Smooth muscle cell (in vitro differentiated cells): ENCODE measurements at regions not wholly inside any gene's neighbourhood (a gene's known extent, or its start where the extent isn't known, plus 50 kb on each side); places are given as distances from the start of the nearest gene placed in this dataset.

Experiments
- DNase-seq: peaks from one replicate; lab custom pipeline; 2025; ENCODE audit not compliant: unreplicated experiment; lab: John Stamatoyannopoulos, UW
- H2AFZ ChIP-seq: fragments of 200-600 bp; sonication (generic); 2 replicates; pipeline ENCODE4 v1.6.0; 2016; ENCODE audit warnings: antibody characterized with exemption, low read depth, mild to moderate bottlenecking
- H3F3A ChIP-seq: fragments of 200-600 bp; sonication (generic); 2 replicates; pipeline ENCODE4 v1.6.0; 2017; ENCODE audit warnings: antibody characterized with exemption, low read depth
- H3K27ac ChIP-seq: fragments of 200-600 bp; sonication (generic); 2 replicates; pipeline ENCODE4 v1.5.1; 2016; ENCODE audit warnings: low read depth, mild to moderate bottlenecking
- H3K27me3 ChIP-seq: fragments of 200-600 bp; sonication (generic); 2 replicates; pipeline ENCODE4 v1.6.1; 2016; ENCODE audit warnings: low read depth, mild to moderate bottlenecking
- H3K36me3 ChIP-seq: fragments of 200-600 bp; sonication (generic); 2 replicates; pipeline ENCODE4 v1.5.1; 2016; ENCODE audit warnings: low read depth
- H3K4me1 ChIP-seq: fragments of 200-600 bp; sonication (generic); 2 replicates; pipeline ENCODE4 v1.5.1; 2016; ENCODE audit warnings: low read depth
- H3K4me2 ChIP-seq: fragments of 200-600 bp; sonication (generic); 2 replicates; pipeline ENCODE4 v1.6.0; 2016; ENCODE audit warnings: mild to moderate bottlenecking
- H3K4me3 ChIP-seq: fragments of 200-600 bp; sonication (generic); 2 replicates; pipeline ENCODE4 v1.5.1; 2016; ENCODE audit warnings: mild to moderate bottlenecking
- H3K79me2 ChIP-seq: fragments of 200-600 bp; sonication (generic); 2 replicates; pipeline ENCODE4 v1.6.0; 2016; ENCODE audit warnings: low read depth, mild to moderate bottlenecking
- H3K9ac ChIP-seq: fragments of 200-600 bp; sonication (generic); 2 replicates; pipeline ENCODE4 v1.6.0; 2016; ENCODE audit warnings: low read depth
- H3K9me3 ChIP-seq: fragments of 200-600 bp; sonication (generic); replicated peaks from 2 replicates; pipeline ENCODE4 v1.5.1; 2016; ENCODE audit warnings: low read depth
- H4K20me1 ChIP-seq: fragments of 200-600 bp; sonication (generic); 2 replicates; pipeline ENCODE4 v1.6.0; 2016; ENCODE audit warnings: low read depth
- WGBS: methylation state at CpG from one replicate; pipeline ENCODE4 v1.1.7; 2016; ENCODE audit warnings: low lambda C conversion rate; 5-methylcytosine and 5-hydroxymethylcytosine counted together
- TF ChIP-seq, protein P1 (sequence below): fragments of 200-600 bp; sonication (generic); IDR thresholded peaks from 2 replicates; pipeline ENCODE4 v1.5.1; 2017; ENCODE audit warnings: borderline replicate concordance, mild to moderate bottlenecking, antibody characterized with exemption; ENCODE audit not compliant: insufficient read depth, poor library complexity, severe bottlenecking

DNA sequence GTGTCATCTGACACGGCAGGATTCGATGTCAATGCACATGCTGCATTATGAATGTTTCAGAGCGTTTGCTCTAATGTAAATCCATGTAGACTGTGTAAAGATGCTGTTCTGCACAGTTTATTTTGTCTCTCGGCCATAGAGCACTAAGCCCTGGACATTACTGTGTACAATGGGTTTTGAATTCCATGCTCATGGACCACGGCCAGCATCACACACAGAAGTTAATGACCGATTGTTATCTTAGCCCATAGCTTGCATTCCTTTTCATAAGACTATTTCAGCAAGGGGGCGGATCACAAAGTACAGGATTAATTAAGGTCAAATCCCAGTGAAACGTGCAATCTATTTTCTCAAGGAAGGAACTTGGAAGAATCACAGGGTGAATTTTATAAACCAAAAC lies 286.1 kb upstream of the TENM3 start:
- H3K4me1 ChIP-seq = peaks cover 28% of the 10 kb centered on the region
- no peaks in the 10 kb centered on the region for H4K20me1 ChIP-seq
- peak overlapping the region; percentile 49 for H3K4me2 ChIP-seq
- H3K27me3 ChIP-seq = no peaks in the 10 kb centered on the region
- H3K9me3 ChIP-seq = no peaks in the 10 kb centered on the region
- DNase-seq = no peak
- TF ChIP-seq, protein P1, sequence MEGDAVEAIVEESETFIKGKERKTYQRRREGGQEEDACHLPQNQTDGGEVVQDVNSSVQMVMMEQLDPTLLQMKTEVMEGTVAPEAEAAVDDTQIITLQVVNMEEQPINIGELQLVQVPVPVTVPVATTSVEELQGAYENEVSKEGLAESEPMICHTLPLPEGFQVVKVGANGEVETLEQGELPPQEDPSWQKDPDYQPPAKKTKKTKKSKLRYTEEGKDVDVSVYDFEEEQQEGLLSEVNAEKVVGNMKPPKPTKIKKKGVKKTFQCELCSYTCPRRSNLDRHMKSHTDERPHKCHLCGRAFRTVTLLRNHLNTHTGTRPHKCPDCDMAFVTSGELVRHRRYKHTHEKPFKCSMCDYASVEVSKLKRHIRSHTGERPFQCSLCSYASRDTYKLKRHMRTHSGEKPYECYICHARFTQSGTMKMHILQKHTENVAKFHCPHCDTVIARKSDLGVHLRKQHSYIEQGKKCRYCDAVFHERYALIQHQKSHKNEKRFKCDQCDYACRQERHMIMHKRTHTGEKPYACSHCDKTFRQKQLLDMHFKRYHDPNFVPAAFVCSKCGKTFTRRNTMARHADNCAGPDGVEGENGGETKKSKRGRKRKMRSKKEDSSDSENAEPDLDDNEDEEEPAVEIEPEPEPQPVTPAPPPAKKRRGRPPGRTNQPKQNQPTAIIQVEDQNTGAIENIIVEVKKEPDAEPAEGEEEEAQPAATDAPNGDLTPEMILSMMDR = no peak
- 45% methylated on average over 8 of the region's 8 CpGs for WGBS
- no peak overlapping the region for H3K4me3 ChIP-seq
- peaks cover 18% of the 10 kb centered on the region for H3F3A ChIP-seq
- peak overlapping the region; percentile 92 for H3K27ac ChIP-seq
- H3K79me2 ChIP-seq = no peaks in the 10 kb centered on the region
- H2AFZ ChIP-seq = no peak overlapping the region
- H3K36me3 ChIP-seq = no peaks in the 10 kb centered on the region
- H3K9ac ChIP-seq = no peak overlapping the region

DNA sequence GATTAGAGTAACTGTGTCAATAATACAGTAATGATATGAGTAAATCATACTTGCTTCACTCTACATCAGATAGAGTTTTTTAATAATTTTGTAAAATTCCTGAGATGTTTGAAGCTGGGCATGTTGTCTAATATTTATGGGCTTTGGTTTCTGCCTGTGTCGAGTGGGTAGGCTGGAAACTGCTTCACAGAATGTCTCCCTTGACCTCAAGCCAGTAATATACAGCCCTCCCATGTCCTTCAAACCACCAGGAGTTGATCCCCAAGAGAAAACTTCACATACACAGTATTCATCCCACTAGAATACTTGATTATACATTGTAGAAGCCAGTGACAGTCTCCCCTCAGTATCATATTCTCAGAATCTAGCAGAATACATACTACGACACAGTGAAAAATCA lies 284.8 kb upstream of the TENM3 start:
- H4K20me1 ChIP-seq = no peaks in the 10 kb centered on the region
- no peaks in the 10 kb centered on the region for H3K79me2 ChIP-seq
- H3K9me3 ChIP-seq = no peaks in the 10 kb centered on the region
- peak overlapping the region; percentile 5 for H2AFZ ChIP-seq
- peaks cover 17% of the 10 kb centered on the region for H3F3A ChIP-seq
- H3K9ac ChIP-seq = peak overlapping the region; percentile 48
- H3K4me3 ChIP-seq = no peak overlapping the region
- DNase-seq = no peak
- H3K4me2 ChIP-seq = peak overlapping the region; percentile 77
- TF ChIP-seq, protein P1 = no peak
- H3K4me1 ChIP-seq = peaks cover 27% of the 10 kb centered on the region
- H3K36me3 ChIP-seq = no peaks in the 10 kb centered on the region
- peak overlapping the region; percentile 92 for H3K27ac ChIP-seq
- 46% methylated on average over 2 of the region's 2 CpGs for WGBS
- H3K27me3 ChIP-seq = no peaks in the 10 kb centered on the region

DNA sequence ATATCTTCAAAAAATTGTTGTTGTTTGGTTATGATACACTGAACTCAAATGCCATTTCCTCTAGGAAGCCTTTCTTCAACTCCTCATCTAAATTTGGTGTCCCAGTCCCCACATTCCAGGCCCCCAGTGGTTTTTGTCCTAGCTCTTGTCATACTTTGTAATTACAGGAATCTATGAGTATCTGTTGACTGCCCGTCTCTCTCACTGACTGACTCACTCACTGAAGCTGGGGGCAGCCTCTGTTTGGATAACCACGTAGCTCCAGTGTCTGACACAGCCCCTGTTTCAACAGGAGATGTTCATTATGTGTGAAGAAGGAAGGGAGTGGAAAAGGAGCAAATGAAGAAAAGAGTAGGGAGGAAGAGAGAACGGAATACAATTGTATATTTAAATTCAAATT lies 284.1 kb upstream of the TENM3 start:
- no peaks in the 10 kb centered on the region for H3K36me3 ChIP-seq
- H3K27ac ChIP-seq = peak overlapping the region; percentile 92
- DNase-seq = no peak
- no peaks in the 10 kb centered on the region for H3K79me2 ChIP-seq
- TF ChIP-seq, protein P1 = no peak
- no peak overlapping the region for H3K4me3 ChIP-seq
- H3K9ac ChIP-seq = peak overlapping the region; percentile 64
- peaks cover 17% of the 10 kb centered on the region for H3F3A ChIP-seq
- H4K20me1 ChIP-seq = no peaks in the 10 kb centered on the region
- H3K9me3 ChIP-seq = no peaks in the 10 kb centered on the region
- H3K4me1 ChIP-seq = peaks cover 27% of the 10 kb centered on the region
- 21% methylated on average over 3 of the region's 3 CpGs for WGBS
- H2AFZ ChIP-seq = peak overlapping the region; percentile 65
- no peaks in the 10 kb centered on the region for H3K27me3 ChIP-seq
- peak overlapping the region; percentile 77 for H3K4me2 ChIP-seq

DNA sequence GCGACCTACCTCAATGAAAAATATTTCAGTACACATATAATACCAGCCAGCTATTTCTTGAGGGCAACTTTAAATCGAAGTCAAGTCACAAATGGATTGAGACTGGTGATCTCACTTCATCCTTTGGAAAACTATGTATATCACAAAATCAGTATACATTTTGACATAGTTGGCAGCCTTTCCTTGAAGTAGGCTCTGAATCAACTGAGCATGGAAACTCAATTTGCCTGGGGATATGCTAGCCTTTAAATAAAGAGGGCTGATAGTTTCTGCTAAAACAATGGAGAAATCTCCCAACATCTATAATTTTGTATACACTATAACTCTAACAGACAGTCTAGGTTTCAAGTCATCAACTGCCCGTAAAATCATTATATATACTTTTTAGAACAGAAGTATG lies 282.8 kb upstream of the TENM3 start:
- H3K27ac ChIP-seq = peak overlapping the region; percentile 92
- 96% methylated on average over 3 of the region's 3 CpGs for WGBS
- H2AFZ ChIP-seq = no peak overlapping the region
- no peak for DNase-seq
- H3K9ac ChIP-seq = no peak overlapping the region
- no peaks in the 10 kb centered on the region for H3K36me3 ChIP-seq
- peaks cover 27% of the 10 kb centered on the region for H3K4me1 ChIP-seq
- TF ChIP-seq, protein P1 = no peak
- H3K27me3 ChIP-seq = no peaks in the 10 kb centered on the region
- no peaks in the 10 kb centered on the region for H4K20me1 ChIP-seq
- no peak overlapping the region for H3K4me3 ChIP-seq
- H3K79me2 ChIP-seq = no peaks in the 10 kb centered on the region
- no peaks in the 10 kb centered on the region for H3K9me3 ChIP-seq
- peaks cover 17% of the 10 kb centered on the region for H3F3A ChIP-seq
- H3K4me2 ChIP-seq = peak overlapping the region; percentile 77
